Stimulated activated CD4-positive, alpha-beta T cell treated with anti-CD3 and anti-CD28 coated beads, Interleukin-1b, Interleukin-23, amount 100 ng/mL, for 48 hours (primary cell): ENCODE measurements at regions not wholly inside any gene's neighbourhood (a gene's known extent, or its start where the extent isn't known, plus 50 kb on each side); places are given as distances from the start of the nearest gene placed in this dataset.
"Not testable (repeated sequence)": the region's sequence is repeated elsewhere in the genome, so short reads cannot be mapped to it uniquely, and the experiment has no call there.

Experiments used
- DNase-seq: peaks from one replicate; pipeline ENCODE4 v3.0.0-alpha.2; 2020

DNA sequence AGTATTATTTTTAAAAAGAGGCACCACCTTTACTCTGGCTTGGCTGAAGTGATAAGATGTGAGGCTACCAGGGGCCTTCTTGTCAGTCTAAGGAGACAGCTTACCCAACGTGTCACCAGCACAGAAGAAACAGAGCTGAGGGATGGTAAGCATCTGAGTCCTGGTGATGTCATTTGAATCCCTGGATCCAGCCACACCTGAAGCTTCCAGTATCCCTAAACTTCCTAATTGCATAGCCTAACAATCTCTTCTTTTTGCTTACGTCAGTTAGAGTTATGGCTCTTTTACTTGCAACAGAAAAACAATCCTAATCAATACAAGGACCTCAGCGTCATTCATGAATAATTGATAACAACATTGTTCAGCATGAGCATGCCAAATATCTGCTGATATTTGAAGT lies 436.6 kb downstream of the SHISA9 start:
- DNase-seq: no peak

DNA sequence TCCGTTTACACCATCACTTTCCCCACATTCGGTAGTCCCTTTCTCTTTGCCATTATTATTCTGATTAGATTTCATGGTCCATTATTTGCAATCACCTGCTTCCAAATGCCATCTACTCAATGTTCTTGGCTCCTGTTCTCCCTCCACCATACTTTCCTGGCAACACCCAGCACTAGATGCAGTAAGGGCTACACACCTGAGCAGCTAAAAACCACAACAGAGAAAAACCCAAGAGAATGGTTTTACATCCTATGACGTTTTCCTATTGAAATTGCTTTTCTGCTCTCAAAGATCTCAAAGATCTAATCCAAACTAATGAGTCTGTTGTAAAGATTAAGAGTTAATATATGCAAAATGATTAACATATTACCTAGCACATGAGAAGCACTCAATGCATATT lies 441.3 kb downstream of the SHISA9 start:
- no peak for DNase-seq

DNA sequence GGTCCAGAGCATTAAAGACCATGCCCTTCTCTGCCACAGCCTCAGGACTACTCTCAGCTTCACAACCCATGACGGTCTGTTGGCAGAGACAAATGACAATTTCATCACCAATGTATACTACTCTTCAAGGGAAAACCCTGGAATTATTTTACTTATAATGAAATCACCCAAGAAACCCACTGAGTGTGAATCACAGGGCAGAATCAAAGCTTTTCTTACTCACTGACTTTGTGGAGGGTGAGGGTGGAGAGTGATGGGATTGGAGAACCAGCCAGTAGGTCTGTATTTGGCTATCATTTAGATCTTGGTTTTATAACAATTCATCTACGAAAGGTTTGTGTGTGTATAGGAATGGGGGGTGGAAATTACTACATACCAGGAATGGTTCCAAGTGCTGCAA lies 442.6 kb downstream of the SHISA9 start:
- no peak for DNase-seq

DNA sequence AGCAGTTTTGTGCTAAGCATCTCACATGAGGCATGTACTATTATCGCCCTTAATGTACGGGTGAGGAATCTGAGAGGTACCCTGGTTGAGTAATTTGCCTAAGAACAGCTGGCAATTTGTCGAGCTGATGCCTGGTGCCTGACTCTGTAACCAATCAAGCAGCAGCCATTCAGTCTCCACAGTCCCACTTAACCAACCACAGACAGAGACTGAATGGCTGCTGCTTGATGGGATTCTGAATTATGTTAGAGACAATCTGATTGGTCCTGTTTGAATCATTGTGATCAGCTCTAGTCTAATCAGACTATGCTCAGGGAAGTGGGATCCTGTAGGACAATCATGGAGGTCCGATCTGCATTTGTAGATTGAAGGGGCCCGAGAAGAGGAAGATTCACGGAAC lies 447.0 kb downstream of the SHISA9 start:
- no peak for DNase-seq

DNA sequence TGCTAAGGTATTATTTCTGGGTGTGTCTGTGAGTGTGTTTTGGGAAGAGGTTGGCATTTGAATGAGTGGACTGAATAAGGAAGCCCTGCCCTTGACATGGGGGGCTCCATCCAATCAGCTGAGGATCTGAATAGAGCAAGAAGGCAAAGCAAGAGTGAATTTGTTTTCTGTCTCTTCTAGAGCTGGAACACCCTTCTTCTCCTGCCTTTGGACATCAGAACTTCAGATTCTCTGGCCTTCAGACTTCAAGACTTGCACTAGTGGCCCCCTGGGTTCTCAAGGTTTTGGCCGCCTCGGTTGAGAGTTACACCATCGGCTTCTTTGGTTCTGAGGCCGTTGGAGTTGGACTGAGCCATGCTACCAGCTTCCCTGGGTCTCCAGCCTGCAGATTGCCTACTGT lies 448.6 kb downstream of the SHISA9 start:
- DNase-seq: no peak

DNA sequence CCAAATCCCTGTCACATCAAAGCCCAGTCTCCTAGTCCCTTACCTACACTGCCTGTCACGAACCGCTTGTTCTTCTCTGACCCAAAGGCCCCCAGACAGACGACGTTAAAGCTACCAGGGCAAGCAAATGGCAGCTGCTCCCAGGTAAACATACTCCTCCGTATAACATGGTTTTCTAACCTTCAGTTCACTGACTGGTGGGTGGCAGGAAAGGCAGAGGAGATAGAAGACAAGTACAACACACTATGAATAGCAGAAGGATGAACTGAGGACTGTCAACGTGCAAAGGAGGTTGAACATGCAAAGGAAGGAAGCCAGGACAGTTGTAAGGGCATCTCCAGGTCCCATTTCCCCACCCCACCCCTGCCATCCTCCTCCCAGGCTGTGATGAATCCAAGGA lies 449.8 kb downstream of the SHISA9 start:
- no peak for DNase-seq

DNA sequence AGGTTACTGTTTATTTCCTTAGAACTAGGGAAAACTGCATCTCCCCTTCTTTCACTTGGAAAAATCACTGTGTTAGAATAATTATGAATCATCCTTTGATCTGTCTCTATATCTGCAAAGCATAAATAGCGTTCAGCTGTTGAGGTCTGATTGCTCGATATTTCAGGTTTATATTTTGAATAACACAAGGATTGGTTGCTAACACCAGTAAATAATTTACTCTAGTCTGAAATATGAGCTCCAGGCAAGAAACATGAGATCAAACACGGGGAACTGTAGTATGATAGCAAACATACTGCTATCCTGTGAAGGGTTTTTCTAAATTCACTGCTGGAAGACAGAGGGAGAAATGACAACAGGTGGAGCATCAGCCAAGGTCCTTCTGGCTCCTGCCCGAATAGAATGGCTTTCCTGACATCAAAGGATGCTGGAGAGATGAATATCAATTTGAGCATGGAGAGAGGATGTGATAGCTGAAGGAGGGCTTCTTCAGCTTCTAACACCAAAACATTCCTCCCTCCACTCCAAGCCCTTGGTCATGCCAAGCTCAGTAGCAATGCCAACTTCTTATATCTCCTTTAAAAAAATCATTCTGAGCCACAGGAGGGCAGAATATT lies 450.3 kb downstream of the SHISA9 start:
- no peak for DNase-seq

DNA sequence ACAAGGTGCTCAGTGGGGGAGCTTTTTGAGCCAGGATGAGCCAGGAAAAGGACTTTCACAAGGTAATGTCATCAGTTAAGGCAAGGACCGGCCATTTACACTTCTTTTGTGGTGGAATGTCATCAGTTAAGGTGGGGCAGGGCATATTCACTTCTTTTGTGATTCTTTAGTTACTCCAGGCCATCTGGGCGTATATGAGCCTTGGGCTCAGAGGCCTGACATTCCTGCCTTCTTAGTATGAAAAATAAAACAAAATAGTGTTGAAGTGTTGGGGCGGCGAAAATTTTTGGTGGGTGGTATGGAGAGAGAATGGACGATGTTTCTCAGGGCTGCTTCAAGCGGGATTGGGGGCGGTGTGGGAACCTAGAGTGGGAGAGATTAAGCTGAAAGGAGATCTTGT lies 451.4 kb downstream of the SHISA9 start:
- not testable (repeated sequence) for DNase-seq

DNA sequence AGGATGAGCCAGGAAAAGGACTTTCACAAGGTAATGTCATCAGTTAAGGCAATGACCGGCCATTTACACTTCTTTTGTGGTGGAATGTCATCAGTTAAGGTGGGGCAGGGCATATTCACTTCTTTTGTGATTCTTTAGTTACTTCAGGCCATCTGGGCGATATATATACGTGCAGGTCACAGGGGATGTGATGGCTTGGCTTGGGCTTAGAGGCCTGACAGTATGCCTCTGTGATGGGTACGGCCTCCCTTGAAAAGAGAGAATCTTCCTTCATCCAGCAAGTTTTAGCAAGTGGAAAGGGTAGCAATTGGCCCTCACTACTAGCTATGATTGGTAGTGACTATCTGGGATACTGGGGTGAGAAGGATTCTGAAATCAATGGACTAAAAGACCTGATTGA lies 456.4 kb downstream of the SHISA9 start:
- not testable (repeated sequence) for DNase-seq

DNA sequence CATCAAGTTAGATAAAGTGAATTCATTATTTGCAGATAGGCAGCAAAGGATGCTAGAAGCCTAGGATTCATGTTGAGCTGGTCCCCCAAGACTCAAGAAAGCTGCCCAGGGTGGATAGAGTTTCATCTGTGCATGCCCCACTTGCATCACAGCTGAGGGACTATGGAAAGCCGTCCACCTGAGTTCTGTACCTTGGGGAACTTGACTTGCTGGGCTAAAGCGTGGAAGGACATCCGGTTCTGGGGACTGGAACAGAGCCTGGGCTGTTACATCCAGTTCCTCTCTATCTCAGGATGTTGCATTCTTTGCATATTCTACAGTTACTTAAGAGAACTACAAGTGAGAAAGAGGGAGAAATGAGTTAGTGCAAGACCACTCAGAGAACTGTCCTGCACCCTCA lies 458.4 kb downstream of the SHISA9 start:
- DNase-seq: no peak

DNA sequence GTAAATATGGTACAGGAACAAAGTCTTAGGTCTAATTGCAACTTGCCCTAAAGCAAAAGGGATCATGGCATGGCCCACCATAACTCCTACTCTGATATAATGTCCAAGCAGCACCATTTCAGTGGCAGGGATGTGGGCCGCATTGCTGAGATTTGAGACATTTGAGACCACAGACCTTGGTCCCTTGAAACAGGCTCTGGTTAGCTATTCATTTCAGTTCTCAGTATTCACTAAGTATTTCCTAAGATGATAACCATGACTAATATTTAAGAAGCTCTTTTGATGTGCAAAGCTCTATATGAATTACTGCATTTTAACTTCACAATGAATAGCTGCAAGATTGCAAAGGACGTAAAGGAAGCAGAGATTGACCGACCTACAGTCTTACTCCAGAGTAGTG lies 471.0 kb downstream of the SHISA9 start:
- DNase-seq: no peak

DNA sequence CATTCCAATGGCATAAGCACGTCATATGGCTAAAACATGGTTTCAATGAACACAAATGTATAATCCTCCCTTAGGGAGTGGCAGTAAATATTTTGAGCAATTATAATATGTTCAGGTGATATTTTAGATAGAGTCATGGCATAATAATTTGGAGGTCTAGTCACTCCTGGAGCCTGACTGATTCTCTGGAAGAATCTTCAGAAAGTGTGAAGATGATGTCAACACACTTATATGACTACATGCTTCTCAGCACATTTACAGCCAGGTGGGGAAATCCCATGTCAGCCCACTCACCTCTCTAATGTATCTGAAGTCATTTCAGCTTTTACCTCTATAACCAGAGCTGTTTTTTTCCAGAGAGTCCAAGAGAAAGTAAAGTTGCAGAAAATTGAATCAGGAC lies 474.8 kb downstream of the SHISA9 start:
- peak; percentile 38 for DNase-seq

DNA sequence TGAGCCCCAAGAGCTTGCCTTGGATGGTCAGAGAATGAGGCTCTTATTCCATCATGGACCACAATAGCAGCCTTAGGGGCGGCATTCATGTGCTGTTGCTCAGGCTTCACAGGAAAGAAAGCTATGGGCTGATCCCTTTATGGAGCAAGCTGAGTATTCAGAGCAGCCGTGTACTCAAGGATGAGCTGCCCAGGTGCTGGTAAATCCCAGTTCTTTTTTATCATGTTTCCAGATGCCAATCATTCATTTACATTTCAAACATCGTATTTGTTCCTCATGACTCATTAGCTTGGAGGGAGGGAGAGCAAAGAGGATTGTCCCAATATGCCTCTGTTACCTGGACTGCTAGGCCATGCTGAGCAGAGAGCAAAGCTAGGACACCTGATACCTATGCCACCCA lies 475.7 kb downstream of the SHISA9 start:
- no peak for DNase-seq

DNA sequence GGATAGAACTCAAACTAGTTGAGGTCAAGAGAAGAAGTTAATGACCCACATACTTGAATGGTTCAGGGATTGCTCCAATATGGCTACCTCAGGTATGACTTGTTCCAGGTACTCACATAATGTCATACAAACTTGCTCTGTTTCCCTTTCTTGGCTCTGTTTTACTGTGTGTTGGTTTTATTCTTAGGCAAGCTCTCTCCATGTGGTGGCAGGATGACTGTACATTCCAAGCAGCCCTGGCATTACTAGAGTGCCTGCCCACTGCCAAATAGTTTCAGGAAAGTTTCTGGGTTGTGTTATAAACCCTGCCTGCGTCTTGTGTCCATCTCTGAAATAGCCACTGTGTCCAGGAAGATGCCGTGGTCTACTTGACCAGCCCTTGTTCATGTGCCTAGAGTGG lies 476.8 kb downstream of the SHISA9 start:
- no peak for DNase-seq

DNA sequence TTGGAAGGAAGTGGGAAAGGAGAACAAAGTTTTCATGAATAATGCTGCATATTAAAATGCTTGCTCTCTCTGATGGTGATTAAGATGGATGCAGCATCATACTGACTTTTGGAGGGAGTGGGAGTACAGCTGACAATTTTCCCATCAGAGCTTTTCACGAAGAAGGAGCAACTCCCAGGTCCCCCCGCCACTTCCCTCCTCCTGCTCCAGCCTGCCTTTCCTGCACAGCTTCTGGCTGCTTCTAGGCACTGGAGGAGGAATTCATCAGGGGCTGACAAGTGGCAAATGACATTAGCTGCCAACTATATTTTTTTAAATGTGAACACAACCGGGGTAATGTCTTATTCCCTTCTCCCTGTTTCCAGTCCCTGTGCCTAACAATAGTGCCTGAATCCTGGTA lies 477.9 kb downstream of the SHISA9 start:
- no peak for DNase-seq

DNA sequence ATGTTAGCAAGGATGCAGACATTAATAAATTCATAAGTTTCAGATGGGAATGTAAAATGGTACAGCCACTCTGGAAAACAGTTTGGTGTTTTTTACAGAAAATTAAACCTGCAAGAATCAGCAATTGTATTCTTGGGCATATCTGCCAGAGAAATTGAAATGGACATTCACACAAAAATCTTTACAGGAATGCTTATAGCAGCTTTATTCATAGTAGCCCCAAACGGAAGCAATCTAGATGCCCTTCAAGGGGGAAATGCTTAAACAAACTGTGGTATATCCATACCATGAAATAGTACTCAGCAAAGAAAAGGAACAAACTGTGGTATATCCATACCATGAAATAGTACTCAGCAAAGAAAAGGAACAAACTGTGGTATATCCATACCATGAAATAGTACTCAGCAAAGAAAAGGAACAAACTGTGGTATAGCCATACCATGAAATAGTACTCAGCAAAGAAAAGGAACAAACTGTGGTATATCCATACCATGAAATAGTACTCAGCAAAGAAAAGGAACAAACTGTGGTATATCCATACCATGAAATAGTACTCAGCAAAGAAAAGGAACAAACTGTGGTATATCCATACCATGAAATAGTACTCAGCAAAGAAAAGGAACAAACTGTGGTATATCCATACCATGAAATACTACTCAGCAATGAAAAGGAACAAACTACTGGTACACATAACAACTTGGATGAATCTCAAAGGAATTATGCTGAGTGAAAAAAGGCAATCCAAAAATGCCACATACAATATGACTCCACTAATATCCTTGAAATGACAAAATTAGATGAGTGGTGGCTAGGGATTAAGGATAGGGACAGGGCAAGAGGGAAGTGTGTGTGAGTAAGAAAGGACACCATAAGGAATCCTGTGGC lies 484.0 kb downstream of the SHISA9 start:
- not testable (repeated sequence) for DNase-seq

DNA sequence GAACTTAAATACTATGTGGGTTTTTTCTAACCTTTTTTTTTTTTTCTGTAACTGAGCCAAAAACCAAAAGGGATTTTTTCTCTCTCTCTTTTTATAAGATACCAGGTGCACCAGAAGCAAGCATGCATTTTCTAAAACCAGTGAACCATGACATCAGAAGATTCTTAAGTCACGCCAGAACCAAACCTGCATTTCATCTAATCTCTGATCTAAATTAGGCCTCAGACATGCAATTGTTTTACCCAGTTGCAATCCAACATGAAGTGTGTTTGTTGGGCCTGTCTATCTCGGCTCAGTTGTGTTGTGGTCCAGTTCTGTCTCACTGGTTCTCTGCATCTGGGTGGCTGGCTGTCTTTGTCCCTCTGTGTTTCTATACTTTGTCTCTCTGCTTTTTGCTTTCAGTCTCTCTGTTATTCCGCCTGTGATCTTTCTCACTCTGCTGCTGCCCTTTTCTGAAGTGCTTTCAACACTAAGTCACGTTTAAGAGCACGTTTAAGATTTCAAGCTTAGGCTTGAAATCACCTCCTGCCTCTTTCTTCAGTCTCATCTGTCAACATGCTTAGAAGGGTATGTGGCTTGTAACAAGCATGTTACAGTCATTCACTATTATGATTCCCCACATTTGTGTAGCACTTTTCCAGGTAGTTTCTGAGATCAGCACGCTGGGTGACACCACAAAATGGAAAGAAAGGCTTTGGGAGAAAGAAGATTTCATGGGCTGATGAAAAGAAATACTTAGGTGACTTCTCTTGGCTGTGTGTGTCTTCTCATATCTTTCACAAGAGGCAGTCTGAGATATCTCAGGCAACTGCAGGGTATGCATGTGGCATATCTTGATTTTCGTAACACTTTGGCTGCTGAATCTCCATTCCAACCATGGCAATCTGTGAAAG lies 488.9 kb downstream of the SHISA9 start:
- no peak for DNase-seq

DNA sequence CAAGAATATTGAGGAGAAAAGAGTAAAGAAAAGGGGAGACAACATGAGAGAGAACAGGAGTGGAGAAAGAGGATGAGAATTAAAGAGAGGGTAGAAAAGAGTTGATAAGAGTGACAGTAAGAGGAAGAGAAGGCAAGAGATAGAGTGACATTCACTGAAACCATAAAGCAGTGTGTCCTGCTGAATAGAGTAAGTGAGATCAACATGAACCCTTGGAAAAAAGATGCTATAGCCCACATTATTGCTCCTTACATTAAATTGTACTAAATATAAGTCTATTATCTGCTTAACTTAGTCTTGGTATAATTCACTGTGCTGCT lies 489.5 kb downstream of the SHISA9 start:
- no peak for DNase-seq

DNA sequence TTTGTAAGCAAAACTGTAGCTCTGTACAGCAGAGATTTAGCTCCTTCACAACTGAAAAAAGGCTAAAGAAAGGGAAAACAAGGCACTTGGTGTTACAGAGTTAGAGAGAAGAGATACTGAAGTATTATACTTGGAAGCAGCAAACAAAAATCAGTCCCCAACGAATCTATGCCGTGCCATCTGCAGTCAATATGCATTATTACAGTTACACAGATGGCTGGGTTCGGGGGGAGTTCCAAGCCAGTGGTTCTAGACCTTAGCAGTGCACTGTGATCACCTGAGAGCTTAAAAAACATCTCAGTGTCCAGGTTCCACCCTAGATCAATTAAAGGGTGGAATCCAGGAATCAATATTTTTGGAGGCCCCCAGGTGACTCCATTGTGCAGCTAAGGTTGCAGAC lies 489.9 kb downstream of the SHISA9 start:
- no peak for DNase-seq

DNA sequence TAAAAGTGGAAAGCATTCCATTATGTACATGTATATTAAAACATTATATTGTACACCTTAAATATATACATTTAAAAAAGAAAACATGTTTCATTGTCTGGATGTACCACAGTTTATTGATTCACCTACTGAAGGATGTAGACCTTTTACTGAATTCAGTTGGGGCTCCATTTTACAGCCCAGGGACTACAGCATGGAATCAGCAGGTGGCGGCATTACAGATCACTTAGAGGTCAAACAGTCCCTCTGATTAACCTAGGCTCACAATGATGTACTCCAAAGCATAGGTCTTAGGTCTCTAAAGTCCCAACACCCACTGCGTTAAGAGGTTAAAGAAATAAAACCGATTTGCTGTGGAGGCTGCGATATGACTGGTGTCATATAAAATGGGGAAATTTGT lies 490.9 kb downstream of the SHISA9 start:
- no peak for DNase-seq

DNA sequence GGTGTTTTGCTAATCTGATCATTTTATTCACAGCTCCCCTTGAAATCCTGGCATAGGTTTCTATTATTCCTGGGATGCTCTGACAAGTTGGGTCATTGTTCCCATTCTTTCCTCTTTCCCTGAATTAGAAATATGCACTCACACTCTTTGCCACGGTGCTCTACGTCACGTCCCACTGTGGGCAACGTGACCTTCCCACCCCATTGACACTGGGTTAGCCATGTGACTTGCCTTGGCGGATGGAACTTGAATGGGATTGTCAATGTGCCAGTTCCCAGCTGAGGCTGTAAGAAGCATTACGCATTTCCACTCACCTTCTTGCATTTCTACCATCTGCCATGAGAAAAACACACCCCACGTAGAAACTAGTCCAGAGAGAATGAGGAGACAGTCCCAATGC lies 492.4 kb downstream of the SHISA9 start:
- DNase-seq: no peak

DNA sequence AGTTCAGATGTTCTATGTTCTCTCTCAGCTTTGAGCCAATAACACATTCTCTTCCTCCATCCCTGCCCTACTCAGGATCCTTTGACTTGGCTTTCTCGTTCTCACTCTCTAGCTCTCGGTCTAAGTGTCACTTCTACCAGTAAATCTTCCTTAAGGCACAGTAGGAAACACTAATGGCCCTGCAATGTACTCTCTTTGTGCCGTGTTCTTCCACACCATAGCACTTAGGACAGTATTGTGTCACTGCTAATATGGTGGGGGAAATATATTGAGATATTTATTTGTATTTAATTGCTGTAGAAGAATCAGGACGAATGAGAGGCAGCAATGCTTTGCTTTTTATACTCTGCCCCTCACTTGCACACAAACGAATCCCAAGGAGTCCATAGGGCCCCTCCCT lies 493.1 kb downstream of the SHISA9 start:
- no peak for DNase-seq

DNA sequence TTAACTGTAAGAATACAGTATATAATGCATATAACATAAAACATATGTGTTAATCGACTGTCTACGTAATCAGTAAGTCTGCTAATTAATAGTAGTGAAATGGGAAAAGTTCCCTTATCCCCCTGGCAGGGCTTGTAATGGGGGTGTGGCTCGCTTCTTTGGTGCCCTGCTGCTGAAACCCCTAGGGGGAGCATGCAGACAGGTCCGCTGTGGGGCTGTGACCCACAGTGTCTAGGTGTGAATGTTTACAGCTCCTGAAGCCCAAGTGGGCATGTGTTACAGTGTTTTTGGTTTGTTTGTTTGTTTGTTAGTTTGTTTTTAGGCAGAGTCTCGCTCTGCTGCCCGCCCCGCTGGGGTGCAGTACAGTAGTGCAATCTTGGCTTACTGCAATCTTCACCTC lies 495.7 kb downstream of the SHISA9 start:
- no peak for DNase-seq

DNA sequence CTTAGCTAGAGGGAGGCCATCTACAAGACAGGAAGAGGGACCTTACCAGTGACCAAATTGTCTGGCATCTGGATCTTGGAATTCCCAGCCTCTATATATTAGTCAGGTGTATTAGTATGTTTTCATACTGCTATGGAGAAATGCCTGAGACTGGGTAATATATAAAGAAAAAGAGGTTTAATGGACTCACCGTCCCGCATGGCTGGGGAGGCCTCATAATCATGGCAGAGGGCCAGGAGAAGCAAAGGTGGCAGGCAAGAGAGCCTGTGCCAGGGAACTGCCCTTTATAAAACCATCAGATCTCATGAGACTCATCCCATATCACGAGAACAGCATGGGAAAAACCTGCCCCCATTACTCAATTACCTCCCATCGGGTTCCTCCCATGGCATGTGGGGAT lies 500.2 kb downstream of the SHISA9 start:
- DNase-seq: no peak
